HEK293 (cell line): ENCODE measurements at regions not wholly inside any gene's neighbourhood (a gene's known extent, or its start where the extent isn't known, plus 50 kb on each side); places are given as distances from the start of the nearest gene placed in this dataset.

Experiments
- CTCF ChIA-PET: fragments of 350-600 bp; formaldehyde crosslinking; extraction: SDS; loops from one replicate; lab custom pipeline; 2021; ENCODE audit warnings: antibody characterized with exemption; lab: Yijun Ruan, JAX
- POLR2A ChIA-PET: fragments of 300-600 bp; formaldehyde crosslinking; extraction: SDS; loops from one replicate; lab custom pipeline; 2020; ENCODE audit warnings: antibody characterized with exemption, inconsistent platforms; lab: Yijun Ruan, JAX
- H3K27ac ChIP-seq: fragments of 200-500 bp; sonication (Bioruptor generic); 2 replicates; pipeline ENCODE4 v1.5.1; 2014; ENCODE audit warnings: low read depth, low read length, control low read depth, inconsistent platforms; ENCODE audit errors: extremely low read depth
- H3K36me3 ChIP-seq, 2 experiments: fragments of 200-500 bp in 1 of 2; sonication (Bioruptor generic) in 1 of 2; 1 replicate in 1 of 2; 2 replicates in 1 of 2; pipeline ENCODE4 v1.5.1; 2014 to 2017; ENCODE audit warnings: inconsistent platforms in 2 of 2, low read length in 2 of 2; ENCODE audit not compliant: control insufficient read depth in 2 of 2, insufficient read depth in 1 of 2
- H3K4me1 ChIP-seq: fragments of 200-500 bp; sonication (Bioruptor generic); 2 replicates; pipeline ENCODE4 v1.5.1; 2014; ENCODE audit warnings: mild to moderate bottlenecking, low read length, inconsistent platforms; ENCODE audit not compliant: control insufficient read depth, insufficient read depth
- H3K4me3 ChIP-seq: 2 replicates; pipeline ENCODE4 v1.5.1; 2011; ENCODE audit warnings: low read depth, mild to moderate bottlenecking, control low read depth, low read length, moderate library complexity
- H3K9me3 ChIP-seq: fragments of 200-500 bp; sonication (Bioruptor generic); 2 replicates; pipeline ENCODE4 v1.5.1; 2014; ENCODE audit warnings: low read depth, low read length, inconsistent platforms; ENCODE audit not compliant: control insufficient read depth, insufficient read depth
- BCL11A ChIP-seq: fragments of 450-650 bp; formaldehyde crosslinking; IDR thresholded peaks from 2 replicates; pipeline ENCODE4 v1.5.1; 2016; ENCODE audit warnings: low read depth, missing biosample characterization, missing genetic modification characterization
- MEIS1 ChIP-seq: sonication (generic); formaldehyde crosslinking; IDR thresholded peaks from 2 replicates; pipeline ENCODE4 v1.8.1; 2022; ENCODE audit warnings: missing genetic modification reagents, mild to moderate bottlenecking, borderline replicate concordance
- ZEB2 ChIP-seq: fragments of 450-650 bp; formaldehyde crosslinking; IDR thresholded peaks from 2 replicates; pipeline ENCODE4 v1.5.1; 2016; ENCODE audit warnings: missing biosample characterization, missing genetic modification characterization
- ZNF112 ChIP-seq: fragments of 450-650 bp; formaldehyde crosslinking; IDR thresholded peaks from 2 replicates; pipeline ENCODE4 v1.5.0; 2017; ENCODE audit warnings: missing biosample characterization, missing genetic modification characterization
- ZNF404 ChIP-seq: fragments of 450-650 bp; formaldehyde crosslinking; IDR thresholded peaks from 2 replicates; pipeline ENCODE4 v1.5.1; 2017; ENCODE audit warnings: missing biosample characterization, missing genetic modification characterization
- ZNF426 ChIP-seq: fragments of 450-650 bp; formaldehyde crosslinking; IDR thresholded peaks from 2 replicates; pipeline ENCODE4 v1.5.1; 2017; ENCODE audit warnings: missing biosample characterization, missing genetic modification characterization, mild to moderate bottlenecking, inconsistent platforms, moderate library complexity
- ZNF776 ChIP-seq: fragments of 450-650 bp; formaldehyde crosslinking; IDR thresholded peaks from 2 replicates; pipeline ENCODE4 v1.5.0; 2017; ENCODE audit warnings: missing biosample characterization, missing genetic modification characterization, borderline replicate concordance
- ZNF777 ChIP-seq: fragments of 450-650 bp; formaldehyde crosslinking; IDR thresholded peaks from 2 replicates; pipeline ENCODE4 v1.5.1; 2017; ENCODE audit warnings: missing biosample characterization, missing genetic modification characterization, borderline replicate concordance
- TF ChIP-seq, protein P1 (sequence below): fragments of 450-650 bp; formaldehyde crosslinking; IDR thresholded peaks from 2 replicates; pipeline ENCODE4 v1.5.1; 2016; ENCODE audit warnings: missing biosample characterization, missing genetic modification characterization
- TF ChIP-seq, protein P2 (sequence below): fragments of 450-650 bp; formaldehyde crosslinking; IDR thresholded peaks from 2 replicates; pipeline ENCODE4 v1.5.1; 2016; ENCODE audit warnings: missing biosample characterization, missing genetic modification characterization
- TF ChIP-seq, protein P3 (sequence below): fragments of 450-650 bp; formaldehyde crosslinking; IDR thresholded peaks from 2 replicates; pipeline ENCODE4 v1.5.1; 2016; ENCODE audit warnings: missing biosample characterization, missing genetic modification characterization, low read depth
- TF ChIP-seq, protein P4 (sequence below): fragments of 450-650 bp; formaldehyde crosslinking; IDR thresholded peaks from 2 replicates; pipeline ENCODE4 v1.5.1; 2016; ENCODE audit warnings: missing biosample characterization, missing genetic modification characterization
- TF ChIP-seq, protein P5 (sequence below): fragments of 450-650 bp; formaldehyde crosslinking; IDR thresholded peaks from 2 replicates; pipeline ENCODE4 v1.5.1; 2016; ENCODE audit warnings: missing biosample characterization, missing genetic modification characterization

DNA sequence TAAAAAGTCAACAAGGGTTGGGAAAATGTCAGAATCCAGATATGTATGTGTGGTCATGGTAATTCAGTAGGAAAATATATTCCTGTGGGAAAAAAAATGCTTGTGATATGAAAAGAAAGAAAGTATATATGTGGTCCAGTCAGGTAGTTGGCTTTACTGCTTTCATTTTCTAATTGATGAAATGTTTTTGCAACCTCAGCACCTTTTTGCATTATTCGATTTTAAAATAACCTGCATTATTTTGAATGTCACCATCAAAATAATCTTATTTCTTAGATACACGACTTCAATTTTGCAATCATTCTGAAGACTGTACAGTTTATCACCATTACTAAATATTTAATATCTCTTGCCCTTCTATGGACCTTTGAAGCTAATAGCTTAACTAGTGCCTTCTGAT is 170.8 kb upstream of the SPANXN4 start:
- TF ChIP-seq ZEB2 (tag by site-specific recombination) (no peak), BCL11A (tag by site-specific recombination) (no peak), ZNF776 (no peak), MEIS1 (CRISPR knock-in tag) (no peak)
- TF ChIP-seq, protein P1, sequence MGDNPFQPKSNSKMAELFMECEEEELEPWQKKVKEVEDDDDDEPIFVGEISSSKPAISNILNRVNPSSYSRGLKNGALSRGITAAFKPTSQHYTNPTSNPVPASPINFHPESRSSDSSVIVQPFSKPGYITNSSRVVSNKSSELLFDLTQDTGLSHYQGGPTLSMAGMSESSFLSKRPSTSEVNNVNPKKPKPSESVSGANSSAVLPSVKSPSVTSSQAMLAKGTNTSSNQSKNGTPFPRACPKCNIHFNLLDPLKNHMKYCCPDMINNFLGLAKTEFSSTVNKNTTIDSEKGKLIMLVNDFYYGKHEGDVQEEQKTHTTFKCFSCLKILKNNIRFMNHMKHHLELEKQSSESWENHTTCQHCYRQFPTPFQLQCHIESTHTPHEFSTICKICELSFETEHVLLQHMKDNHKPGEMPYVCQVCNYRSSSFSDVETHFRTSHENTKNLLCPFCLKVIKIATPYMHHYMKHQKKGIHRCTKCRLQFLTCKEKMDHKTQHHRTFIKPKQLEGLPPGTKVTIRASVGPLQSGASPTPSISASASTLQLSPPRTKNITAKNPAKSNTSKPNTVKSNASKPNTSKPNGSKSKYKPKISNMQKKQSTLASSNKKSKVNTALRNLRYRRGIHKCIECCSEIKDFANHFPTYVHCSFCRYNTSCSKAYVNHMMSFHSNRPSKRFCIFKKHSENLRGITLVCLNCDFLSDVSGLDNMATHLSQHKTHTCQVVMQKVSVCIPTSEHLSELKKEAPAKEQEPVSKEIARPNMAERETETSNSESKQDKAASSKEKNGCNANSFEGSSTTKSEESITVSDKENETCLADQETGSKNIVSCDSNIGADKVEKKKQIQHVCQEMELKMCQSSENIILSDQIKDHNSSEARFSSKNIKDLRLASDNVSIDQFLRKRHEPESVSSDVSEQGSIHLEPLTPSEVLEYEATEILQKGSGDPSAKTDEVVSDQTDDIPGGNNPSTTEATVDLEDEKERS (tag by site-specific recombination), result no peak
- TF ChIP-seq, all 188 proteins: peak for 0
- CTCF ChIA-PET, result no interaction called here
- no peak overlapping the region for H3K27ac ChIP-seq
- H3K4me1 ChIP-seq, result no peaks in the 10 kb centered on the region
- no peaks in the 10 kb centered on the region for H3K36me3 ChIP-seq
- POLR2A ChIA-PET, result no interaction called here
- 0 out of 2 replicates have a peak, but pooled peaks cover under 1% of the 10 kb centered on the region for H3K9me3 ChIP-seq
- H3K4me3 ChIP-seq, result no peak overlapping the region

DNA sequence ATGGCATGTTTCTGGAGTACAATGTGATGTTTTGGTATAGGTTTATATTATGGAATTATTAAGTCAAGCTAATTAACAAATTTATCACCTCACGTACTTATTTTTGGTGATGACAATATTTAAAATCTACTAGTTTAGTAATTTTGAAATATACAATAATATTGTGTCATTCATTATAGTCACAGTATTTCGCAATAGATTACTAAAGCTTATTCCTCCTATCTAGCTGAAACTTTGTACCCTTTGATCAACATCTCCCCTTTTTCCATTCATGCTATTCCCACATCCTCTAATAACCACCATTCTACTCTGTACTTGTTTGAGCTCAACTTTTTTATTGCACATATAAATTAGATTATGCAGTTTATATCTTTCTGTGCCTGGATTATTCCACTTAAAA is 164.8 kb upstream of the SPANXN4 start:
- Histone ChIP-seq H3K36me3 (no peaks in the 10 kb centered on the region), H3K27ac (no peak overlapping the region), H3K9me3 (no peaks in the 10 kb centered on the region), H3K4me1 (no peaks in the 10 kb centered on the region), H3K4me3 (no peak overlapping the region)
- ChIA-PET POLR2A (no interaction called here), CTCF (no interaction called here)
- TF ChIP-seq, protein P2, sequence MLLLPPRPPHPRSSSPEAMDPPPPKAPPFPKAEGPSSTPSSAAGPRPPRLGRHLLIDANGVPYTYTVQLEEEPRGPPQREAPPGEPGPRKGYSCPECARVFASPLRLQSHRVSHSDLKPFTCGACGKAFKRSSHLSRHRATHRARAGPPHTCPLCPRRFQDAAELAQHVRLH, result no peak
- no peak for TF ChIP-seq ZNF426 (tag by site-specific recombination)
- no peak for TF ChIP-seq ZNF112 (tag by site-specific recombination)
- no peak for TF ChIP-seq ZNF404
- TF ChIP-seq, all 188 proteins: peak for 0

DNA sequence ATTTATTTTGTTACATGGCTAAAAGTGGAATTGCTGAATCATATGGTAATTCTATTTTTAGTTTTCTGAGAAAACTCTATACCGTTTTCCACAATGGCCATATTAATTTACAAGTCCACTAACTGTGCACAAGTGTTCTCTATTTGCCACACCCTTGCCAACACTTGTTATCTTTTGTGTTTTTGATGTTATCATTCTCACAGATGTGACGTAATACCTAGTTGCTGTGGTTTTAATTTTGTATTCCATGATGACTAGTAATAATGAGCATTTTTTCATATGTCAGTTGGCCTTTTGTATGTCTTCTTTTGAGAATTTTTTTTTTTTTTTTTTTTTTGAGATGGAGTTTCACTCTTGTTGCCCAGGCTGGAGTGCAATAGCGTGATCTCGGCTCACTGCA is 164.2 kb upstream of the SPANXN4 start:
- ChIA-PET CTCF (no interaction called here), POLR2A (no interaction called here)
- no peaks in the 10 kb centered on the region for H3K9me3 ChIP-seq
- no peak overlapping the region for H3K4me3 ChIP-seq
- H3K4me1 ChIP-seq, result no peaks in the 10 kb centered on the region
- H3K36me3 ChIP-seq, result no peaks in the 10 kb centered on the region
- TF ChIP-seq, protein P3, sequence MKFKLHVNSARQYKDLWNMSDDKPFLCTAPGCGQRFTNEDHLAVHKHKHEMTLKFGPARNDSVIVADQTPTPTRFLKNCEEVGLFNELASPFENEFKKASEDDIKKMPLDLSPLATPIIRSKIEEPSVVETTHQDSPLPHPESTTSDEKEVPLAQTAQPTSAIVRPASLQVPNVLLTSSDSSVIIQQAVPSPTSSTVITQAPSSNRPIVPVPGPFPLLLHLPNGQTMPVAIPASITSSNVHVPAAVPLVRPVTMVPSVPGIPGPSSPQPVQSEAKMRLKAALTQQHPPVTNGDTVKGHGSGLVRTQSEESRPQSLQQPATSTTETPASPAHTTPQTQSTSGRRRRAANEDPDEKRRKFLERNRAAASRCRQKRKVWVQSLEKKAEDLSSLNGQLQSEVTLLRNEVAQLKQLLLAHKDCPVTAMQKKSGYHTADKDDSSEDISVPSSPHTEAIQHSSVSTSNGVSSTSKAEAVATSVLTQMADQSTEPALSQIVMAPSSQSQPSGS, result 0 out of 2 replicates have a peak, but pooled peaks have one; percentile 26
- TF ChIP-seq, protein P4, sequence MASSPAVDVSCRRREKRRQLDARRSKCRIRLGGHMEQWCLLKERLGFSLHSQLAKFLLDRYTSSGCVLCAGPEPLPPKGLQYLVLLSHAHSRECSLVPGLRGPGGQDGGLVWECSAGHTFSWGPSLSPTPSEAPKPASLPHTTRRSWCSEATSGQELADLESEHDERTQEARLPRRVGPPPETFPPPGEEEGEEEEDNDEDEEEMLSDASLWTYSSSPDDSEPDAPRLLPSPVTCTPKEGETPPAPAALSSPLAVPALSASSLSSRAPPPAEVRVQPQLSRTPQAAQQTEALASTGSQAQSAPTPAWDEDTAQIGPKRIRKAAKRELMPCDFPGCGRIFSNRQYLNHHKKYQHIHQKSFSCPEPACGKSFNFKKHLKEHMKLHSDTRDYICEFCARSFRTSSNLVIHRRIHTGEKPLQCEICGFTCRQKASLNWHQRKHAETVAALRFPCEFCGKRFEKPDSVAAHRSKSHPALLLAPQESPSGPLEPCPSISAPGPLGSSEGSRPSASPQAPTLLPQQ (tag by site-specific recombination), result no peak
- TF ChIP-seq, protein P2, result no peak
- TF ChIP-seq, protein P5, sequence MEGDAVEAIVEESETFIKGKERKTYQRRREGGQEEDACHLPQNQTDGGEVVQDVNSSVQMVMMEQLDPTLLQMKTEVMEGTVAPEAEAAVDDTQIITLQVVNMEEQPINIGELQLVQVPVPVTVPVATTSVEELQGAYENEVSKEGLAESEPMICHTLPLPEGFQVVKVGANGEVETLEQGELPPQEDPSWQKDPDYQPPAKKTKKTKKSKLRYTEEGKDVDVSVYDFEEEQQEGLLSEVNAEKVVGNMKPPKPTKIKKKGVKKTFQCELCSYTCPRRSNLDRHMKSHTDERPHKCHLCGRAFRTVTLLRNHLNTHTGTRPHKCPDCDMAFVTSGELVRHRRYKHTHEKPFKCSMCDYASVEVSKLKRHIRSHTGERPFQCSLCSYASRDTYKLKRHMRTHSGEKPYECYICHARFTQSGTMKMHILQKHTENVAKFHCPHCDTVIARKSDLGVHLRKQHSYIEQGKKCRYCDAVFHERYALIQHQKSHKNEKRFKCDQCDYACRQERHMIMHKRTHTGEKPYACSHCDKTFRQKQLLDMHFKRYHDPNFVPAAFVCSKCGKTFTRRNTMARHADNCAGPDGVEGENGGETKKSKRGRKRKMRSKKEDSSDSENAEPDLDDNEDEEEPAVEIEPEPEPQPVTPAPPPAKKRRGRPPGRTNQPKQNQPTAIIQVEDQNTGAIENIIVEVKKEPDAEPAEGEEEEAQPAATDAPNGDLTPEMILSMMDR (tag by site-specific recombination), result no peak
- no peak for TF ChIP-seq ZNF777 (tag by site-specific recombination)
- no peak overlapping the region for H3K27ac ChIP-seq
